OCI-LY7 (cell line): ENCODE measurements at regions not wholly inside any gene's neighbourhood (a gene's known extent, or its start where the extent isn't known, plus 50 kb on each side); places are given as distances from the start of the nearest gene placed in this dataset.

Experiments
- BruUV-seq: library from RNA; stranded (reverse); fragments of 400-500 nt; replicated peaks from 2 replicates; lab custom pipeline; 2021; lab: Mats Ljungman, UMichigan
- CTCF ChIA-PET: fragments of 300-600 bp; sonication (Branson Sonifier 250); formaldehyde crosslinking; loops from one replicate; lab custom pipeline; 2022; ENCODE audit warnings: antibody characterized with exemption; ENCODE audit not compliant: unreplicated experiment; lab: Charles Lee
- POLR2A ChIA-PET: fragments of 300-600 bp; sonication (Branson Sonifier 250); formaldehyde crosslinking; loops from one replicate; lab custom pipeline; 2022; ENCODE audit warnings: antibody characterized with exemption; lab: Charles Lee
- DNase-seq: peaks from one replicate; pipeline ENCODE4 v3.0.0-alpha.2; 2015; ENCODE audit warnings: low spot score
- H2AFZ ChIP-seq: fragments of 200-600 bp; sonication (generic), shearing (Covaris generic); 2 replicates; pipeline ENCODE4 v1.6.1; 2014; ENCODE audit warnings: mild to moderate bottlenecking, antibody characterized with exemption, low read length, moderate library complexity
- H3K27ac ChIP-seq: fragments of 200-600 bp; sonication (generic); 2 replicates; pipeline ENCODE4 v1.5.1; 2014; ENCODE audit warnings: mixed run types, low read depth, mild to moderate bottlenecking, moderate library complexity, low read length, inconsistent platforms; ENCODE audit not compliant: poor library complexity, severe bottlenecking
- H3K36me3 ChIP-seq: fragments of 200-600 bp; sonication (generic); 2 replicates; pipeline ENCODE4 v1.6.1; 2014; ENCODE audit warnings: mild to moderate bottlenecking, antibody characterized with exemption, low read length, moderate library complexity, mixed read lengths; ENCODE audit not compliant: insufficient read depth
- H3K4me1 ChIP-seq: fragments of 200-600 bp; sonication (generic); 2 replicates; pipeline ENCODE4 v1.5.1; 2014; ENCODE audit warnings: mild to moderate bottlenecking, low read length; ENCODE audit not compliant: insufficient read depth, poor library complexity, severe bottlenecking
- H3K4me2 ChIP-seq: fragments of 200-600 bp; sonication (generic); 2 replicates; pipeline ENCODE4 v1.6.1; 2014; ENCODE audit warnings: mild to moderate bottlenecking, low read length
- H3K4me3 ChIP-seq: fragments of 200-600 bp; sonication (generic); 2 replicates; pipeline ENCODE4 v1.5.1; 2014; ENCODE audit warnings: mild to moderate bottlenecking, low read depth, low read length; ENCODE audit not compliant: poor library complexity, severe bottlenecking
- H3K79me2 ChIP-seq: fragments of 200-600 bp; sonication (generic); 2 replicates; pipeline ENCODE4 v1.6.1; 2016; ENCODE audit warnings: low read depth, mild to moderate bottlenecking, low read length, moderate library complexity, mixed read lengths; ENCODE audit not compliant: insufficient read depth
- H3K9me2 ChIP-seq: fragments of 200-600 bp; sonication (generic); 2 replicates; pipeline ENCODE4 v1.6.1; 2016; ENCODE audit warnings: mild to moderate bottlenecking, low read length, mixed read lengths; ENCODE audit not compliant: insufficient read depth
- H3K9me3 ChIP-seq: fragments of 200-600 bp; sonication (generic); 2 replicates; pipeline ENCODE4 v1.6.1; 2014; ENCODE audit warnings: mild to moderate bottlenecking, mixed run types, low read length, mixed read lengths
- H4K20me1 ChIP-seq: fragments of 200-600 bp; sonication (generic); 2 replicates; pipeline ENCODE4 v1.6.1; 2014; ENCODE audit warnings: mild to moderate bottlenecking, antibody characterized with exemption, low read length, moderate library complexity, mixed read lengths; ENCODE audit not compliant: insufficient read depth
- CTCF ChIP-seq: fragments of 200-600 bp; sonication (generic); conservative IDR thresholded peaks from 2 replicates; pipeline ENCODE4 v1.5.1; 2014; ENCODE audit warnings: mild to moderate bottlenecking, antibody characterized with exemption, low read length, moderate library complexity, mixed read lengths
- EZH2phosphoT487 ChIP-seq: fragments of 200-600 bp; sonication (generic); IDR thresholded peaks from 2 replicates; pipeline ENCODE4 v1.6.1; 2018; ENCODE audit warnings: low read depth, borderline replicate concordance, mild to moderate bottlenecking, mixed run types, antibody characterized with exemption, low read length, moderate library complexity, mixed read lengths
- intact Hi-C: fragments of 100-400 bp; cut with micrococcal nuclease; formaldehyde crosslinking; loops from one replicate; pipeline ENCODE4 v1.10.0; 2022; ENCODE audit not compliant: unreplicated experiment

GRCh38 chr2:31660812-31661335 lies 80.1 kb upstream of the SRD5A2 start:
- Histone ChIP-seq H2AFZ (no peak overlapping the region), H4K20me1 (no peaks in the 10 kb centered on the region), H3K79me2 (no peaks in the 10 kb centered on the region), H3K4me2 (no peak overlapping the region), H3K9me3 (no peaks in the 10 kb centered on the region), H3K4me3 (no peak overlapping the region), H3K36me3 (no peaks in the 10 kb centered on the region), H3K4me1 (no peaks in the 10 kb centered on the region), H3K27ac (no peak overlapping the region), H3K9me2 (no peaks in the 10 kb centered on the region)
- DNase-seq, result no peak
- CTCF ChIA-PET, result no interaction called here
- intact Hi-C loops, result no loop called here
- POLR2A ChIA-PET, result interaction anchor here (0.6 kb wide), 1 partner anchor 19 kb away, joined by 3 read pairs; no protein-coding TSS in a partner anchor
- TF ChIP-seq EZH2phosphoT487 (no peak), CTCF (no peak)
- BruUV-seq, result no TSS peak

- ChIA-PET POLR2A (interaction anchor here (0.7 to 1.1 kb wide), 3 partner anchors 25 to 1593 kb away, joined by 3 to 4 read pairs (median 4); no protein-coding TSS in a partner anchor), CTCF (no interaction called here)
- no peaks in the 10 kb centered on the region for H3K9me3 ChIP-seq
Measured at GRCh38 chr2:31660165-31660564, 79.4 kb upstream of the SRD5A2 start.

More at GRCh38 chr2:31660165-31660564, 79.4 kb upstream of the SRD5A2 start:
- no peaks in the 10 kb centered on the region for H4K20me1 ChIP-seq
- H3K9me2 ChIP-seq, result no peaks in the 10 kb centered on the region
- intact Hi-C loops, result no loop called here
- no peak overlapping the region for H3K27ac ChIP-seq
- no peak overlapping the region for H3K4me3 ChIP-seq
- H3K79me2 ChIP-seq, result no peaks in the 10 kb centered on the region
- no peak overlapping the region for H2AFZ ChIP-seq
- TF ChIP-seq CTCF (no peak), EZH2phosphoT487 (no peak)
- BruUV-seq, result no TSS peak
- no peaks in the 10 kb centered on the region for H3K4me1 ChIP-seq
- H3K36me3 ChIP-seq, result no peaks in the 10 kb centered on the region
- DNase-seq, result no peak
- no peak overlapping the region for H3K4me2 ChIP-seq
